CD4-positive, alpha-beta T cell treated with Interleukin-17A for 4 hours (primary cell): ENCODE measurements at regions not wholly inside any gene's neighbourhood (a gene's known extent, or its start where the extent isn't known, plus 50 kb on each side); places are given as distances from the start of the nearest gene placed in this dataset.

Experiments used
- DNase-seq: peaks from one replicate; pipeline ENCODE4 v3.0.0-alpha.2; 2020; ENCODE audit warnings: mixed read lengths

DNA sequence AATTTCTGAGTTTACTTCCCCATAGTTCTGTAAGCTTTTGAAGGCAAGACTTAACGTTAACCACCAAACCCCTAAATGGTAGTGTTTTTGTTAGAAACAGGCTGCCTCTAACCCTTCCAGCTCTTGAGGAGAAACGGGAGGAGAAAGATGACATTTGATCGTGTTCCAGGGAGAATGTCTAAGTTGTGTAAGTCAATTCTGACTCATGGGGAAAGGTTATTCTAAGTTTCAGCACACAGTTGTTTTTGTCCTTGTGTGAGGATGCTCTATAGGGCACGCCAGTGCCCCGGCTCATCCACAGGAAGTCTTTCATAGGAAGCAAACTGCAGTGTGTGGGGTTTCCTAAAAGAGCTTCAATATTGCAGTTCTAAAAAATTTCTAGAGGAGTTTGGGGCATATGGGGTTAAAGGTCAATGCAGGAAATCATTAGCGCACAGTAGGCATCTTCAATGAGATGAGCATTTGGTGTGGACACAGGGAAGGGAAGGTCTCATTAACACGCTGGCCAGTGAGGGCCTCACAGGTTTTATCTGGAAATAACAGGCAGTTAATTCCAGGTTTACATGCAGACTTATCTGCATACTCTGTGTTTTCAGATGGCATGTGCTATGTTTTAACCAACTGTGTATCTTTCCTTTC lies 638.2 kb upstream of the IGFBP3 start:
- DNase-seq: no peak

DNA sequence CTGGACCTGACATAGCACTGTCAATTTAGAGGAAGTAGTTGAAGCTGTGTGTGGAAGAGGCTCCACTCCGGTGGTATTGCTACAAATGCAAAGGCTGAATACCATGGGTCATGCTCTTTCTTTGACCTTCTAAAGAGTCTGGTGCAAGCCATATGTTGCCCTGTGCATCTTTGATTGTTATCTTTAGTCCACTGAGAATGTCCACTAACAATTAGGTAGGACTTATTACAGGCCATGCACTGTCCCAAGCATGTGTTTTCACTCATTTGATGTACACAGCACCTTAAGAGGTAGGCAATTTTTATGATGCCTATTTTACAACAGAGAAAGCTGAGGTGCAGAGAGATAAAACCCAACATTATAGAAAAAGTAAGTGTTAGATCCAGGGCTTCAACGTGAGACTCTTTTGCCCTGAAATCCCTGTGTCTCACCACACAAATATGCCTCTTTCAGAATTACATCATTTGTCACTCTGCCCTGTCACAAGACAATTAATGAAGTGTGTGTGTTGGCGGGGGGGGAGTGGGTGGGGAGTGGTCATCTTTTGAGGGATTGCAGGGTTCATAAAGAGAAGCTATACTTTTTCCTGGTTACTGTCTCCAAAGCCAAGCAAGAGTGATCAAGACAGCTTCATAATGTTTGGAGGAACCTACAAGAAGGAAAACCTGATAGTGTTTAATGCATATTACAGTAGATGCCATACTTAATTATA lies 637.6 kb upstream of the IGFBP3 start:
- DNase-seq: no peak

DNA sequence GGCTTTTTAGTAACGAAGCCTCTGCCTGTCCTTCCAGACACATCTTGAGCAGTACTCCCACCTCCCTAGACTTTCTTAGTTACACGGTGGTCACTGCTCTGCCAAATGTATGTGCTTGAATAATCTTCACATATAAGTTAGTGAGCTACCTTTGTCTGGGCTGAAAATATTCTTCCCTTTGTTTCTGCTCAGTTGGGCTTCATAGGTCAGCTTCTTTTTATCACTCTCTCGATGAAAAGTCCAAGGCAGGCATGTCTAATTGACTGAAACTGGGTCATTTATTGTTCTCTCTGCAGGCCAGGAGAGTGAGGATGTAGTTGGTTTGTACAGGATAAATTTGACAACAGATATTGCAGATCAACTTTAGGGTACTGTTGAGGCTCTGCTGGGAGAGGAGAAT lies 636.7 kb upstream of the IGFBP3 start:
- DNase-seq: no peak

DNA sequence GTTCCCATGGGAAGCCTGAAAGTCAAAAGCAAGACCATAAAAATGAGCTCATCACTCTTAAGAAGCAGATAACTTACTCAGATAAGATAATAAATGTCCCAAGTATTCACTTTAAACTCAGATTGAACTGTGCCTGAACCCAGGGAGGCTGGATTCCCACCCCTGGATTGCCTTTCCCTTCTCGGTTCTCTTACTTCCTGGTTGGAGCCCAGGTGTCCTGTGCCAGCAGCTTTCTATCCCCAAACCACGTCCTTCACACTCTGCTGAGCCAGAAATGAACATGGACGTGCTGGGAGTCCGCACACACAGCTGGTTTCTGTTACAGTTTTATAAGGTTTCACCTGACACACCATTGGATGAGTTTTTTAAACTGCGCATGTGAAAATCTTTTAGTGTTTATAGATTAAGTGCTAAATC lies 636.2 kb upstream of the IGFBP3 start:
- DNase-seq: no peak

DNA sequence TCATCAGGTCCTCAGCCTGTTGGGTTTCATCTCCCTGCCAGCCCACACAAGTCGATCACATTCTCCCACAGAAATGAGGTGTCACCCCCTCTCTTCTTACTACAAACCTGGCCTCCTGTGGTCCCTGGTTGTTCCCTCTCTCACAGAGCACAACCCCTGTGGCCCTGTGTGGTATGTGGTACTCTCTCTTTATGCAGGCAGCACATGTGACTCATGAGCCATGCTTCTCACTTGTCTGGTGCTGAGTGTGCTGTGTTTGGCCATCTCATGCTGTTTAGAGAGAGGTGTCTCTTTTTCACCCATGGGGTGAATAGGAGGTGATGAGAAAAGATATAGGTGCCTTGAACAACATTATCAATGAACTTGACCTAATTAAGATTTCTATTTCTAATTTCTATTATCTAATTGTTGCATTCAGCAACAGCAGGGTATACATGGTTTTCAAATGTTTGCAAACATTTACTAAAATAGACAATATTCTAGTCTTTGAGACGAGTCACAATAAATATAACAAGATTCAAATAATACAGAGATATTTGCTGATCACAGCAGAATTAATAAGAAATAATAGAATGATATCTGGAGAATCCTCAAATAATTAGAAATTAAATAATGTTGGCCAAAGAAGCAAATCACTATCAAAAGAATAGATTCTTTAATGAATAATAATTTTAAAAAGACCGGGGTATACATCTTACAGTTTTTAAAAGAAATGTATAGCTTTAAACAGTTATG lies 633.8 kb upstream of the IGFBP3 start:
- DNase-seq: no peak

DNA sequence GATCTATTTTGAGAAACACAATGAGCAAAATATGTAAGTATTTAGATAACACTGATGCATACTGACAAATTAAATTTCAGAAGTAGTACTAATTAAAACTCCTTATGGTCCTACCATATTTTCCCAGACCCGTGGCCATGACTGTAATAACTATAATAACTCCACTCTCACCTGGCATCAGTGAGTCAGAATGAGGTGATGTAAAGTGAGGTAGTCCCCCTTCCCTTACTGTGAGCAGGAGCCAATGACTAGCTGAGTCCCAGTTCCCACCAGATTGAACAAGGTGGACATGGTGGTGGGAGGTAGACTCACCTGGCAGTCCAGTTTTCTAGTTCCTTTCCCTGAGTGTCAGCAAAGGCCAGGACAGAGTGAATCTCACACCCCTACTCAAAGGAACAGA lies 630.5 kb upstream of the IGFBP3 start:
- no peak for DNase-seq

DNA sequence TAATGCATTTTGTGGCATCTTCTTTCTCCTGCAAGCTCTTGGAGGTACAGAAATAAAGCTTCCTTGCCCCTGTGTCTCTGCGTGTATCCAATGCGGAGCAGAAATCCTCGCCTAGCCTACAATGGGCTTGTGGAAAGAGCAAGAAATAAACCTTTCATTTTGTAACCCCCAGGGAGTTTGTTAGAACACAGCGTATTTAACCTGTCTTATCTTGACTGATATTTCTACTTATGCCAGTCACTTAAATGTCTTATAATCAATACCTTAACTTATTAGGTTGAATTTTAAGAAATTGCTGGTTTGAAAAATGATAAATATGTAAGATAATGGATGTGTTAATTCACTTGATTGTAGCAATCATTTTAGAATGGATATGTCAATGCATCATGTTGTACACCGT lies 629.8 kb upstream of the IGFBP3 start:
- DNase-seq: no peak

DNA sequence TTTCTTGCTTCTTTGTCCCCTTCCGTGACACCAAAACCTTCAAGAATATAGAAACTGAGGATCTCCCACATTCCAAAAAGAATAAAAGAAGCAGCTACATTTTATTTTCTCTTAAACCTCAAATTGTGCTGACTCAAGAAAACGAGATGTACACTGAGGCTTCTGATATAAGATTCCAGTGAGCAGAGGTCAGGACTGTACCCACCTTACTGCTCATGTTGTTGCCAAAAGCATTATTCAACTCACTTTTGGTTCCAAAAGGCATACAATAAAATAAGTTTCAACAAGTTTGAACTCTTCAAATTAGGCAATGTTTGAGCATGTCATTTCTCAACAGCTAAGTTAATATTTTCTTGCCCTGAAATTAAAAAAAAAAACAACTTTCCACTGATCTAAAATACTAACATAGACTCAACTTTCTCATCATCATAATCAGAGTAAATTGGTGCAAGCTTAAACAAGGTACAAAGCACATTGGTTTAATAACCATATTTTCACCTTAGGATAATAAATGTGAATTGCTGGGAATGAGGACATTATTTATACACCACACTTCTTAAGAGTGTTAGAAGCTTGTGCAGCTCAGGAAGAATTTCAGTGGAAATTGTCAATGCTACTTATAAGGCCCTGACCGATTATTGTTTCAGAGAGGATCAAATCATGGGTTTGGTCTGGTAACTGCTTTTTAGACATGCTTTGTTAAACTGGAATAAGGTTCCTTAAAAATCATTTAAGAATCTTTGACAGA lies 629.0 kb upstream of the IGFBP3 start:
- no peak for DNase-seq

DNA sequence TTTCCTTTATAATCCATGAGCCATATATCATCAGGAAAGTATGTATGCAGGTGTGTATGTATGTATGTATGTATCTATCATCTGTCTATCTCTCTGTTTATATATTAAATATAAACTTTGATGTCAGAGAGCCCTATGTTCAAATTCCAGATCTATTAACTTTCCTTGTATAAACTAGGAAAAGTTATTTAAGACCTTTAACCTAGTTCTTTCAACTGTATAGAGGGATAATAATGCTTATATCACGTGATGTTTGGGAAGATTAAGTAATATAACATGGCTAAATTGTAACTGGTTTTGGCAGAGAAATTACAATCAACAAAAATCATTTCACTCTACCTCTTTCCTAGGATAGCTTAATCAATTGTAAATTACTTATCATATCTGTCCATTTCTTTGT lies 628.3 kb upstream of the IGFBP3 start:
- no peak for DNase-seq

DNA sequence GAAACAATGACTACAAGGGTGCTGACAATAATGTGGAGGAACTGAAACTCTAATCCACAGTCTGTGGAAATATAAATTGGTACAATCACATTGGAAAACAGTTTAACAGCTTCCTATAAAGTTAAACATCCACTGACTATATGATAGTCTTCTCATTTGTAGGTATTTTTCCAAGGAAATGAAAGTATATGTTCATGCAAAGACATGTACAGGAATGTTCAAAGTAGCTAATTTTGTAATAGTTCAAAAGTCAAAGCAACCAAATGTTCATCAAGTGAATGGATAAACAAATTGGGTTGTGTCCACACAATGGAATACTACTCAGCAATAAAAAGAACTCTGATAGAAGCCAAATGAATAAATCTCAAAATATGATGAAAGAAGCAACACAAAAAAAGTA lies 626.0 kb upstream of the IGFBP3 start:
- no peak for DNase-seq

DNA sequence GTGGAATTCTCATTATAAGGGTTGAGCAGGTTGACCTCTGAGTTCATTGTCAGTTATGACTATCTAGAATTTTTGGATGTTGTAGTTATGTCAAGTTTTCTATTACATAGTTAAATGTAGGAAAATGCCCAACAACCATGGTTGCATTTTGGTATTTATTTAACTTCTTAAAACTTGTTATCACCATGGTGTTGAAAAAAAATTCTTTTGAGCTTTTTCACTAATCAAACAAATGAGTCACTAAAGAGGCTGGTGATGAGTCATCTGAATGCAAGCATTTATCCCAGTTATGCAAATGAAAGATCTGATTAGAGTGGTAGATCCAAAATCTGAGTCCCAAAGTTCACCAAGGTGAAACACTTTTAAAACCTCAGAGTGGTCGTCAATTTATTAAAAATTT lies 624.7 kb upstream of the IGFBP3 start:
- DNase-seq: no peak

DNA sequence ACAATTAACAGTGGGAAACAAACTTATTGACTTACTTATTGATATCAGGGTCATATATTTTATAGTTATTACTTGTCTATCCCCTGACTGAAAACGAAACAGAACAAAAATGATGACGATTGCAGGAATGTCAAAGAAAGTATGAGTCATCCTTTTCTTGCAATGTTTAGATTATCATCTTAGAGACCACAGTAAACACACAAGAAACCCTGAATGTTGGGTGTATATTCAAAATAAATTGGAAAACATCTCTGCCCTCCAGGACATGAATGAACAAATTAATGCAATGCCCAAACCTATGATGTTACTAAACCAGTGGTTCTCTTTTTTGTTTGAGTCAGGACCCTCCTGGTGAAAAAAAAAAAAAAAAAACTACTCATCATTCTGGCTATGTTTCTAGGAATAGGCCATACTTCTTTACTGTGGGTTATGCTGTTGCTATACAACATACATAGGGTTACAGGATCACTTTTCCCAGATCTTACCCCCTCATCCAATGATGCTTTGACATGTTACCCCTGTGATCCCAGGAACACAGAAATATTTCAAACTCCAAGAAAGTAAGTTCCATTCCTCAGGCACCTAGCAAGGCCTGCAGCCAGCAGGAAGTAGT lies 623.4 kb upstream of the IGFBP3 start:
- DNase-seq: no peak

DNA sequence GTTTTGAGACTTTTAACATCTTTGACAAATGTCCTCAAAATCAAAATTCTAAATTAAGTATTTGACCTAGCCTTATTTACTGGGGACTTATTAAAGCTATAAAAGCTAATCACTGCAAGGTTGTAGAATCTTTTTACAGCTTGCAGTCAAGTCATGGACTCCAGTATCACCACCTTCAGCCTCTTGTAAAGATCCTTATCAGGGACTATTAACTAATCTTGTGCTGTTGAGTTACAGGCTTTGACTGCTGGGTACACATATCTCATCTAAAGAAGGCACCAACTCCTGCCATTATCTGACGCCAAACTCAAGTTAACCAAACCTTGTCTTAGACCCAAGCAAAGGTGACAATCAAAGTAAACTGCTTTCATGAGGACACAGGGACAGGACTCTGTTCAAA lies 621.0 kb upstream of the IGFBP3 start:
- no peak for DNase-seq

DNA sequence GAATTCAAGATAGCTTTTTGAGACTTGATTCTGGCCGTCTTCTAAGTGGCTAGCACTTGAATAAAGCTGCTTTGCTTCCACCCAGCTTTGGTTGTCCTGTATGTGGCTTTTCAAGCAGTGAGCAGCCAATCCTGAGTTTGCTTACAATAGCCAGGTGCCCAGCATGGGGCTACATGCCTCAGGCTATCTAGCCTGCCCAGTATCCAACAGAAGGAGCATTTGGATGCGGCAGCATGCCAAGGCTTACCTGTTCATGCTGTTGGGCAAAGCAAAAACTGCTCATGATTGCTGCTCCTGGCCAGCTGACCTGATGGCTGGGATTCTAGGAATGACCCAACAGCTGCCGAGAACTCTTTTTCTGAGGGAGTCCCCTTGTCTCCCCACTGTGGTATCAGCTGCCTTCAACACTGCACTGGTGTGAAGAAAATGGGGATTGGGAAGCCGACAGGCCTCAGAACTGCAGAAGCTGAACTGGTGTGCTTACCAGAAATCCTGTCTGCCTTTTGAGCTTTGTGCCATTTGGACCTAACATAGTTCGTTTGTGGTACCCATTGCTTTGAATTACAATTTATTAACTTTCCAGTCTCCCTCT lies 618.9 kb upstream of the IGFBP3 start:
- no peak for DNase-seq

DNA sequence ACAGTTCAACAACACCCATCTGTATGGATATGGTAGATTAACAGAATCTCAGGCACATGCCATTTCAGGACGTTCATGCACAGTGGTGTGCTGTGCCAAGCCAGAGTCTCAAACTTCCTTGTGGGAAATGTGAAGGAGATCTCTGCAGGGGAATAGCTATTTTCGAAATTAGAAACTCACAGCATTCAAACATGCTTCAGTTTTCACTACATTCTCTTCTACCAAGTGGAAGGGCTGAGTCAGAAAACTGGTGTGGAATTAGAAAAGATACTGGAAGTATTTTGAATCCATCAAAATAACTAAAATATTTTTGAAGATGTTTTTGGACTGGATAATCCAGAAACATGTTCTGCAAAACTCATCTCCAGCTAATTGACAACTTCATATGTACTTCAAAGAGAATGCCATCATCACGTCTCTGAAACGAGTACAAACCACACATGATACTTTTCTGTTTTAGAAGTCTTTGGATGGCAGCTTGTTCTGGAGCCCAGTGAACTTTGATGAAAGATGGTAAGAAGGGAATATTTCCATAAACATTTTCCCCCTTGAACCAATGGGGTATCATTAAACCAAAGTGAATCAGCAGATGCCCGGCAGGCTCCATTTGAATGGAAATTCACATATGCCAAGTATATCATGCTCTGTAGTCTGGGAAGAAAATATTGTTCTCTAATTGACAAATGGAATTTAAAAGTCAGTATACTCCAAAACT lies 616.3 kb upstream of the IGFBP3 start:
- DNase-seq: no peak

DNA sequence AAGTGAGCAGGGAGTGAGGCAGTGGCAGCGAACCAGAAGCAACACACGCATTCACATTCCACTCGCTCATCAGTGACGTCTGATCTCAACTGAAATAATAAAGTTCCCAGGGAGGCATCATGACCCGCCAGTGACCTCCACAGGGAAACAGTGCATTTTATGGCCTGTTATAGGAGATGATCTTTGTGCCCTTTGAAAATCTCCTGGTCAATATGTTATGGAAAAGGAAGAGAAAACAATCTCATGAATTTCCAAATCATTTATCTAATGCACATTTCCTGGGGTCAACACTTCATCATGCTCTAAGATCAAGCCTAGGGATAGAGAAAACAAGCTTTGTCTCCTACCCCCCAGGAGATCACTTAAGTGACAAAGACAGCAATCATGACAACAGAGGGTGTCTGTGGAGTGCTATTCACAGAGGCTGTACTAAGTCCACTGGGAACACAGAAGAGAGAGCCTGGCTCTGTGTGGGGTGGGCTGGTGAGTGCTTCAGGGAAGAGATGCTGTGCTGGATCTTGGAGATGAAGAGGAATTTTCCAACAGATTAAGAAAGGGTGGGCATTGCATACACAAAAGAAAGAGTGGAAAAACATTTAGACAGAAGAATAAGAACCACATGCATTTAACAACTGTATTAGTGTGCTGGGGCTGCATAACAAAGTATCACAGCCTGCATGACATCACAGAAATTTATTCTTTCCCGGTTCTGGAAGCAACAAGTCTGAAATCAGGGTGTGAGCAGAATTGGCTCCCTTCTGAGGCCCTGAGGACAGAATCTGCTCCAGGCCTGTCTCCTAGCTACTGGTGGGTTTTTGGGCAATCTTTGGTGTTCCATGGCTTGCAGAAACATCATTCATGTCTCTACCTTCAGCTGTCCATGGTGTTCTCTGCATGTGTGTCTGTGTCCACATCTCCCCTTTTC lies 613.9 kb upstream of the IGFBP3 start:
- no peak for DNase-seq

DNA sequence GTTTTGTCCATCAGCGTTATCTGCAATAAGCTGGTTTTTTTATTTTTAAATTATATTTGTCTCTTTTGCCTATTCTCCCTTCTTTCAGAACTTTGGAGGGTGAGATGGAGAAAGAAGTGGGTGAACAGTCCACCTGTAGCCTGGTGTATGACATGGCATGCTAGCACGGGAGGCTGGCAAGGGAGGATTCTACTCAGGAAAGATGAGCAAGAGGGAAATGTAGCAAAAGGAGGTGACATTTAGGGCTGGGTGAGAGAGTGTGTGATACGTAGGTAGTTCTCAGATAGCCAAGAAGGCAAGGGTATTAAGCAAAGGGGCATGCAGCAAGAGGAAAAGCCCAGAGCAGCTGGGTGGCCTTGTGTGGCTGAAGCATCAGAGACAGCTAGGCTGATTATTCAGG lies 612.9 kb upstream of the IGFBP3 start:
- DNase-seq: no peak

DNA sequence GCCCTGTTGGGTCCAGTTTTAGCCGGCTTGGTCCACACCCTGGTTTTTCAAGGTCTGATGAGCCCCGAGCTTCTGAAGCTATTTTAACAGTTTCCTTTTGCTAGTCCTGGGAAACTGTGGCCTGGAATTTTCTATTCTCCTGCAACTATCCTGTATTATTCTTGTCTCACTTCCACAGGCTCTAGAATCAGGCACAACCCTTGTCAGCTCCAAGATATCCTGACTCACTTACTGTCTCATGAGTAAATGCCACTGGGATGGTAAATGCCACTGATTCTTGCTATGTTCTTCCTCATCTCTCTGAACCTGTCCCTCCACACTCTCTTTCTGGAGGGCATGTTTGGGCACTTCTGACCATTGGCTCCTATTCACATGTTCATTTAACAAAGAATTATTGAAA lies 611.5 kb upstream of the IGFBP3 start:
- DNase-seq: no peak

DNA sequence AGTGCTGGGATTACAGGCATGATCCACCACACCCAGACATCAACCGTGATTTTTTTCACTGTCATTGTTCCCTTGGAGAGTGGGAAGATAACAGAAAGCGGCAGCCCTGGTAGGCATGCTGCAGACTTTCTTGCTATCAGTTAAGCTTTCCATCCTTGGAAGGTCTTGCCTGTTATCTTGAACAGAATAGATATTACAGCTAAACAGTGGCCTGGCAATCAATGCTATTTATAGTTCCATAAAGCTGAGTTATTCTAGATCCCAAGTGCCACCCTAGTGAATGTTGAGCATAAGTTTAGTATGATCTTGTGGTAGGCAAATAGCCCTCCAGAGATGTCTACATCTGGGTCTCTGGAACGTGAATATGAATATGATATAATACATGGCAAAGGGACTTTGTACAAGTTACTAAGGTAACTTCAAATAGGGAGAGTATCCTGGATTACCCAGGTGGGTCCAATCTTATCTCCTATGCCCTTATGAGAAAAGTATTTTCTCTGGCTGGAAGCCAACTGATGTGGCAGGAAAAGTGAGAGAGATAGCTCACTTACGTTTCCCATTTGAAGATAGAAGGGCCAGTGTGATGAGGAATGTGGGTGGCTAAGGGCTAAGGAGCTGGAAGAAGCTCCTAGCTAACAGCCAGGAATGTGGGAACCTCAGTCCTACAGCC lies 609.1 kb upstream of the IGFBP3 start:
- no peak for DNase-seq

DNA sequence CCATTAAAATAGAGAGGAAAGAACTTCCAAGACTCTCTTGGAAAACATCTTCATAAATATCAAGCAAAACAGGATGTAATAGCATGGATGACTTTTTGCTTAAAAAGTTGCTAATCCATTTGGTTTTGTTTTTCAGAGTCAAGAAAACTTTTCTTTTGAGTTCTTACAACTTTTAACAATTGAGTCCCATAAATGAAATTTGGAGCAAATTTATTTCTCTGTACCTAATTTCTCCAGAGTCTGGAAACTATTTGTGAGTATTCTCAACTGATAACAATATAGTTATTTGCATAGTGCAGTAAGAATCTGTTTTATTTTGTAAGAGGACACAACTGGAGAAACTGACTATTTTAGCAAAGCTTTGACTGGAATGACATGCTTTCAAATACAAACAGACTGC lies 606.3 kb upstream of the IGFBP3 start:
- DNase-seq: no peak
